ENCODE measurements at regions not wholly inside any gene's neighbourhood (a gene's known extent, or its start where the extent isn't known, plus 50 kb on each side); places are given as distances from the start of the nearest gene placed in this dataset.

- H3K27me3 Mint-ChIP-seq, result no peaks in the 10 kb centered on the region
- H3K9me3 ChIP-seq (ENCODE audit: control insufficient read depth in 1 of 2, insufficient read depth in 1 of 2, low read length in 2 of 2), result no peaks in the 10 kb centered on the region
- DNase-seq (no peak), ATAC-seq (ENCODE audit: poor library complexity) (no peak)
- no peaks in the 10 kb centered on the region for H3K36me3 Mint-ChIP-seq (ENCODE audit: low read depth)
- no peaks in the 10 kb centered on the region for H3K9me3 Mint-ChIP-seq
- H3K4me3 ChIP-seq (ENCODE audit: low read length), result no peak overlapping the region
- no peaks in the 10 kb centered on the region for H3K36me3 ChIP-seq (ENCODE audit: insufficient read depth, low read length)
- ChIA-PET POLR2A (no interaction called here), CTCF (interaction anchor here (0.7 kb wide), 1 partner anchor 237 kb away, joined by 3 read pairs; no protein-coding TSS in a partner anchor)
- H3K4me3 Mint-ChIP-seq, result no peak overlapping the region
- intact Hi-C loops (cut with DNase I, micrococcal nuclease), result no loop called here
- H3K27me3 ChIP-seq (ENCODE audit: control insufficient read depth in 1 of 2, insufficient read depth in 2 of 2, low read length in 2 of 2), result no peaks in the 10 kb centered on the region
- no peak overlapping the region for H3K27ac ChIP-seq (ENCODE audit: low read depth in 1 of 2, low read length in 2 of 2)
- H3K4me1 Mint-ChIP-seq (ENCODE audit: low read depth), result no peaks in the 10 kb centered on the region
- H3K27ac Mint-ChIP-seq, result no peak overlapping the region
- TF ChIP-seq CTCF (IDR thresholded peaks at IDR 0.05), result no peak
- H3K4me1 ChIP-seq (ENCODE audit: insufficient read depth, low read length), result no peaks in the 10 kb centered on the region
Observed at GRCh38 chrX:10042055-10042454, 74.9 kb downstream of the CLDN34 start.

GRCh38 chrX:10043386-10043785 lies 76.2 kb downstream of the CLDN34 start:
- no peak for TF ChIP-seq CTCF (IDR thresholded peaks at IDR 0.05)
- H3K4me3 Mint-ChIP-seq, result no peak overlapping the region
- H3K4me1 ChIP-seq (ENCODE audit: insufficient read depth, low read length), result no peaks in the 10 kb centered on the region
- H3K27ac ChIP-seq (ENCODE audit: low read depth in 1 of 2, low read length in 2 of 2), result no peak overlapping the region
- intact Hi-C loops (cut with DNase I, micrococcal nuclease), result no loop called here
- H3K4me3 ChIP-seq (ENCODE audit: low read length), result no peak overlapping the region
- DNase-seq (no peak), ATAC-seq (ENCODE audit: poor library complexity) (no peak)
- POLR2A ChIA-PET, result no interaction called here
- no peaks in the 10 kb centered on the region for H3K9me3 Mint-ChIP-seq
- H3K27me3 ChIP-seq (ENCODE audit: control insufficient read depth in 1 of 2, insufficient read depth in 2 of 2, low read length in 2 of 2), result no peaks in the 10 kb centered on the region
- H3K4me1 Mint-ChIP-seq (ENCODE audit: low read depth), result no peaks in the 10 kb centered on the region
- no peak overlapping the region for H3K27ac Mint-ChIP-seq
- no peaks in the 10 kb centered on the region for H3K27me3 Mint-ChIP-seq
- H3K36me3 ChIP-seq (ENCODE audit: insufficient read depth, low read length), result no peaks in the 10 kb centered on the region
- no peaks in the 10 kb centered on the region for H3K9me3 ChIP-seq (ENCODE audit: control insufficient read depth in 1 of 2, insufficient read depth in 1 of 2, low read length in 2 of 2)
- CTCF ChIA-PET, result no interaction called here
- H3K36me3 Mint-ChIP-seq (ENCODE audit: low read depth), result no peaks in the 10 kb centered on the region

- Histone ChIP-seq H3K9me3 (ENCODE audit: control insufficient read depth in 1 of 2, insufficient read depth in 1 of 2, low read length in 2 of 2) (no peaks in the 10 kb centered on the region), H3K27me3 (ENCODE audit: control insufficient read depth in 1 of 2, insufficient read depth in 2 of 2, low read length in 2 of 2) (no peaks in the 10 kb centered on the region), H3K36me3 (ENCODE audit: insufficient read depth, low read length) (no peaks in the 10 kb centered on the region), H3K4me1 (ENCODE audit: insufficient read depth, low read length) (no peaks in the 10 kb centered on the region), H3K27ac (ENCODE audit: low read depth in 1 of 2, low read length in 2 of 2) (no peak overlapping the region), H3K4me3 (ENCODE audit: low read length) (no peak overlapping the region)
- Mint-ChIP-seq H3K27ac (no peak overlapping the region), H3K9me3 (no peaks in the 10 kb centered on the region), H3K36me3 (ENCODE audit: low read depth) (no peaks in the 10 kb centered on the region), H3K4me3 (no peak overlapping the region), H3K4me1 (ENCODE audit: low read depth) (no peaks in the 10 kb centered on the region), H3K27me3 (no peaks in the 10 kb centered on the region)
- ATAC-seq (ENCODE audit: poor library complexity) (no peak), DNase-seq (no peak)
- intact Hi-C loops (cut with DNase I, micrococcal nuclease), result no loop called here
- POLR2A ChIA-PET, result no interaction called here
- CTCF ChIA-PET, result no interaction called here
- no peak for TF ChIP-seq CTCF (IDR thresholded peaks at IDR 0.05)
Observed at GRCh38 chrX:10044021-10044420, 76.9 kb downstream of the CLDN34 start.
